H9 (cell line): ENCODE measurements at regions not wholly inside any gene's neighbourhood (a gene's known extent, or its start where the extent isn't known, plus 50 kb on each side); places are given as distances from the start of the nearest gene placed in this dataset.

Source experiments
- DNase-seq: peaks from one replicate; pipeline ENCODE4 v3.0.0-alpha.2; 2017
- H2AFZ ChIP-seq: one replicate; pipeline ENCODE4 v1.6.1; 2013; ENCODE audit warnings: mild to moderate bottlenecking, low read length, control low read depth, moderate library complexity
- H2AK5ac ChIP-seq: 2 replicates; pipeline ENCODE4 v1.6.1; 2013; ENCODE audit warnings: low read length, control low read depth, mixed read lengths; ENCODE audit not compliant: insufficient read length
- H2BK120ac ChIP-seq: one replicate; pipeline ENCODE4 v1.6.1; 2013; ENCODE audit warnings: low read depth, mild to moderate bottlenecking, low read length, control low read depth, inconsistent platforms; ENCODE audit not compliant: poor library complexity, severe bottlenecking
- H2BK12ac ChIP-seq: 2 replicates; pipeline ENCODE4 v1.6.1; 2013; ENCODE audit warnings: low read length, control low read depth, mixed read lengths, low read depth; ENCODE audit not compliant: insufficient read length
- H2BK15ac ChIP-seq: 2 replicates; pipeline ENCODE4 v1.6.1; 2013; ENCODE audit warnings: low read depth, low read length, control low read depth
- H2BK20ac ChIP-seq: one replicate; pipeline ENCODE4 v1.6.1; 2013; ENCODE audit warnings: low read depth, mild to moderate bottlenecking, low read length, control low read depth, inconsistent platforms; ENCODE audit not compliant: poor library complexity, severe bottlenecking
- H2BK5ac ChIP-seq: 2 replicates; pipeline ENCODE4 v1.6.1; 2013; ENCODE audit warnings: low read length, control low read depth, mixed read lengths; ENCODE audit not compliant: insufficient read length
- H3K14ac ChIP-seq: 2 replicates; pipeline ENCODE4 v1.6.1; 2013; ENCODE audit warnings: low read length, control low read depth; ENCODE audit not compliant: insufficient read depth
- H3K18ac ChIP-seq: 2 replicates; pipeline ENCODE4 v1.6.1; 2013; ENCODE audit warnings: low read depth, mild to moderate bottlenecking, mixed read lengths, low read length, control low read depth; ENCODE audit not compliant: insufficient read length
- H3K23ac ChIP-seq: 2 replicates; pipeline ENCODE4 v1.6.1; 2013; ENCODE audit warnings: low read length, control low read depth, mixed read lengths, low read depth; ENCODE audit not compliant: insufficient read length
- H3K23me2 ChIP-seq: 2 replicates; pipeline ENCODE4 v1.6.1; 2013; ENCODE audit warnings: low read depth, mild to moderate bottlenecking, mixed read lengths, low read length, control low read depth; ENCODE audit not compliant: insufficient read length, poor library complexity, severe bottlenecking
- H3K27ac ChIP-seq: 2 replicates; pipeline ENCODE4 v1.5.1; 2013; ENCODE audit warnings: low read length, control low read depth, mixed read lengths, low read depth; ENCODE audit not compliant: insufficient read length
- H3K27me3 ChIP-seq: 2 replicates; pipeline ENCODE4 v1.6.1; 2013; ENCODE audit warnings: low read length, control low read depth, inconsistent platforms; ENCODE audit not compliant: insufficient read depth
- H3K4ac ChIP-seq: 2 replicates; pipeline ENCODE4 v1.6.1; 2013; ENCODE audit warnings: low read depth, mild to moderate bottlenecking, control low read depth, inconsistent platforms, low read length, moderate library complexity
- H3K4me1 ChIP-seq: 2 replicates; pipeline ENCODE4 v1.6.1; 2013; ENCODE audit warnings: low read length, control low read depth, inconsistent platforms; ENCODE audit not compliant: insufficient read depth
- H3K4me2 ChIP-seq: 2 replicates; pipeline ENCODE4 v1.6.1; 2013; ENCODE audit warnings: low read length, control low read depth, mixed read lengths; ENCODE audit not compliant: insufficient read length, insufficient read depth
- H3K56ac ChIP-seq: 2 replicates; pipeline ENCODE4 v1.6.1; 2013; ENCODE audit warnings: low read depth, mild to moderate bottlenecking, mixed read lengths, low read length, control low read depth; ENCODE audit not compliant: insufficient read length
- H3K79me1 ChIP-seq: 2 replicates; pipeline ENCODE4 v1.6.1; 2013; ENCODE audit warnings: low read depth, mild to moderate bottlenecking, moderate library complexity, low read length, control low read depth, inconsistent platforms; ENCODE audit not compliant: insufficient read depth, poor library complexity, severe bottlenecking
- H3K79me2 ChIP-seq: 2 replicates; pipeline ENCODE4 v1.6.1; 2013; ENCODE audit warnings: low read length, control low read depth, inconsistent platforms; ENCODE audit not compliant: insufficient read depth
- H3K9ac ChIP-seq: 2 replicates; pipeline ENCODE4 v1.6.1; 2013; ENCODE audit warnings: low read length, control low read depth, mixed read lengths; ENCODE audit not compliant: insufficient read length; ENCODE audit errors: extremely low read depth
- H3K9me3 ChIP-seq: one replicate; pipeline ENCODE4 v1.6.1; 2013; ENCODE audit warnings: low read depth, low read length, inconsistent platforms; ENCODE audit not compliant: control insufficient read depth
- H3T11ph ChIP-seq: one replicate; pipeline ENCODE4 v1.6.1; 2013; ENCODE audit warnings: mild to moderate bottlenecking, low read length, control low read depth, inconsistent platforms
- H4K20me1 ChIP-seq: one replicate; pipeline ENCODE4 v1.6.1; 2013; ENCODE audit not compliant: control insufficient read depth, insufficient read length, insufficient read depth
- H4K5ac ChIP-seq: 2 replicates; pipeline ENCODE4 v1.6.1; 2013; ENCODE audit warnings: low read depth, mild to moderate bottlenecking, mixed read lengths, low read length, control low read depth; ENCODE audit not compliant: insufficient read length
- H4K8ac ChIP-seq: replicated peaks from 2 replicates; pipeline ENCODE4 v1.6.1; 2013; ENCODE audit warnings: low read length, control low read depth, mixed read lengths, low read depth; ENCODE audit not compliant: insufficient read length
- H4K91ac ChIP-seq: 2 replicates; pipeline ENCODE4 v1.6.1; 2013; ENCODE audit warnings: low read depth, mild to moderate bottlenecking, moderate library complexity, mixed read lengths, low read length, control low read depth; ENCODE audit not compliant: insufficient read length
- H3K27ac Mint-ChIP-seq, 3 experiments: 2 replicates in 2 of 3; 3 replicates in 1 of 3; pipeline ENCODE4 v1.8.0; 2020 to 2021; ENCODE audit warnings: mixed read lengths in 3 of 3, mild to moderate bottlenecking in 1 of 3, moderate library complexity in 1 of 3
- H3K27me3 Mint-ChIP-seq: 2 replicates; pipeline ENCODE4 v1.8.0; 2021; ENCODE audit warnings: low read depth, mild to moderate bottlenecking, moderate library complexity, mixed read lengths
- H3K36me3 Mint-ChIP-seq, 3 experiments: 2 replicates in 2 of 3; 3 replicates in 1 of 3; pipeline ENCODE4 v1.8.0; 2020 to 2021; ENCODE audit warnings: low read depth in 3 of 3, mixed read lengths in 3 of 3; ENCODE audit not compliant: insufficient read depth in 1 of 3
- H3K4me1 Mint-ChIP-seq, 2 experiments: 2 replicates each; pipeline ENCODE4 v1.8.0; 2020; ENCODE audit warnings: mixed read lengths in 2 of 2
- H3K4me3 Mint-ChIP-seq, 2 experiments: 2 replicates in 1 of 2; 3 replicates in 1 of 2; pipeline ENCODE4 v1.8.0; 2020 to 2021; ENCODE audit warnings: mild to moderate bottlenecking in 2 of 2, mixed read lengths in 2 of 2, moderate library complexity in 1 of 2
- H3K9me3 Mint-ChIP-seq, 2 experiments: 2 replicates in 1 of 2; 3 replicates in 1 of 2; pipeline ENCODE4 v1.8.0; 2020; ENCODE audit warnings: mild to moderate bottlenecking in 2 of 2, mixed read lengths in 2 of 2, moderate library complexity in 1 of 2
- CTCF ChIP-seq: fragments of 200-600 bp; sonication (generic); conservative IDR thresholded peaks from 3 replicates; pipeline ENCODE4 v1.8.0; 2021; ENCODE audit warnings: antibody characterized with exemption, mild to moderate bottlenecking
- WGBS: extraction: QIAGEN DNeasy Blood & Tissue Kit; methylation state at CpG from one replicate; pipeline ENCODE4 v1.1.7; 2013; ENCODE audit warnings: missing lambda C conversion rate, low lambda C conversion rate, mixed read lengths; ENCODE audit not compliant: insufficient read length; ENCODE audit errors: extremely low coverage; 5-methylcytosine and 5-hydroxymethylcytosine counted together

- no peak overlapping the region for H3K4ac ChIP-seq
- H3K79me1 ChIP-seq: no peaks in the 10 kb centered on the region
- H2BK15ac ChIP-seq: no peak overlapping the region
- no peaks in the 10 kb centered on the region for H3K27me3 ChIP-seq
- no peak overlapping the region for H2BK120ac ChIP-seq
- no peak overlapping the region for H3K18ac ChIP-seq
- no peak for DNase-seq
- H2BK12ac ChIP-seq: no peak overlapping the region
- Mint-ChIP-seq H3K36me3 (peaks cover 15 to 50% (median 23%) of the 10 kb centered on the region in 3 experiments), H3K4me3 (no peak overlapping the region), H3K4me1 (peaks cover 10 to 14% of the 10 kb centered on the region in 2 experiments), H3K9me3 (peaks cover 40 to 49% of the 10 kb centered on the region in 2 experiments), H3K27ac (no peak overlapping the region), H3K27me3 (peaks cover 1% of the 10 kb centered on the region)
- no peak overlapping the region for H3K56ac ChIP-seq
- no peaks in the 10 kb centered on the region for H3K79me2 ChIP-seq
- no peaks in the 10 kb centered on the region for H3K23me2 ChIP-seq
- no CpG with 5 or more reads among the region's 2 CpGs for WGBS
- H4K5ac ChIP-seq: no peak overlapping the region
- TF ChIP-seq CTCF: no peak
- H3K23ac ChIP-seq: no peak overlapping the region
- no peak overlapping the region for H2AFZ ChIP-seq
- H4K91ac ChIP-seq: no peak overlapping the region
- no peaks in the 10 kb centered on the region for H3K9me3 ChIP-seq
- H3T11ph ChIP-seq: no peak overlapping the region
- no peak overlapping the region for H2AK5ac ChIP-seq
- peaks cover 2% of the 10 kb centered on the region for H3K4me1 ChIP-seq
- H4K20me1 ChIP-seq: no peaks in the 10 kb centered on the region
- H4K8ac ChIP-seq: no peak overlapping the region
- H3K14ac ChIP-seq: no peak overlapping the region
- H2BK5ac ChIP-seq: no peak overlapping the region
- no peak overlapping the region for H2BK20ac ChIP-seq
- no peak overlapping the region for H3K27ac ChIP-seq
- no peak overlapping the region for H3K9ac ChIP-seq
- no peak overlapping the region for H3K4me2 ChIP-seq
These were observed 336.8 kb upstream of the SALL1 start for GRCh38 chr16:51487880-51488279.
